Fibroblast of skin of scalp (primary cell): ENCODE measurements at regions not wholly inside any gene's neighbourhood (a gene's known extent, or its start where the extent isn't known, plus 50 kb on each side); places are given as distances from the start of the nearest gene placed in this dataset.

Experiments
- DNase-seq: peaks from one replicate; pipeline ENCODE4 v3.0.0-alpha.2; 2013

GRCh38 chr10:77710081-77710551, 72.5 kb upstream of the KCNMA1 start:
- no peak for DNase-seq

- no peak for DNase-seq
These were observed 70.0 kb upstream of the KCNMA1 start for GRCh38 chr10:77707570-77707969.

GRCh38 chr10:77702166-77702565, 64.6 kb upstream of the KCNMA1 start:
- DNase-seq, result peak; percentile 91

GRCh38 chr10:77700086-77700485, 62.5 kb upstream of the KCNMA1 start:
- DNase-seq, result no peak

GRCh38 chr10:77699080-77699645, 61.6 kb upstream of the KCNMA1 start:
- no peak for DNase-seq

- DNase-seq, result no peak
These were observed 60.8 kb upstream of the KCNMA1 start for GRCh38 chr10:77698267-77698931.

- DNase-seq, result no peak
These were observed 59.0 kb upstream of the KCNMA1 start for GRCh38 chr10:77696584-77696983.

- DNase-seq, result no peak
These were observed 57.6 kb upstream of the KCNMA1 start for GRCh38 chr10:77695186-77695585.

- DNase-seq, result peak; percentile 51
These were observed 55.2 kb upstream of the KCNMA1 start for GRCh38 chr10:77692782-77693181.

- DNase-seq, result no peak
These were observed 51.7 kb upstream of the KCNMA1 start for GRCh38 chr10:77689339-77689738.

GRCh38 chr10:77687621-77688020, 50.0 kb upstream of the KCNMA1 start:
- DNase-seq, result no peak
